NCI-H187 (cell line): ENCODE measurements at regions not wholly inside any gene's neighbourhood (a gene's known extent, or its start where the extent isn't known, plus 50 kb on each side); places are given as distances from the start of the nearest gene placed in this dataset.
"Not testable (repeated sequence)": the region's sequence is repeated elsewhere in the genome, so short reads cannot be mapped to it uniquely, and the experiment has no call there.

Experiments used
- DNase-seq, 2 experiments: peaks; one replicate each; lab custom pipeline; 2025; lab: John Stamatoyannopoulos, UW

DNA sequence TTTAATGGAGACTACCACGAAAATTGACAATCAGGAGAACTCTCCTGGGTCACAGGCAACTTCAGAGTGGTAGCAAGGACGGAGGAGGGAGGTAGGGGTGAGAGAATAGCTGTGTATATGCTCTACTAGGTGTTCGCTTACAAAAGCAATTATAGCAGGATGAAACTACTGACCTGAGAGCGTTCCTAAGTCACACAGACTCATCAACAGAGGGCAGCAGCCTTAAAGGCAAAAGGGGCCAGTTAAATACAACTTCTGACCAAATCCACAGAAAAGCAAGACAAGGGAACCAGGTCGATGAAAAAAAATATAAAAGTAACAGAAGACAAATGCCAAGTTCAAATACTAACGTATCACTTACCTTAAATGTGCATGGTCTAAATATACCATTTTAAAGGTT is 894.6 kb downstream of the PLOD2 start:
- DNase-seq: no peak

DNA sequence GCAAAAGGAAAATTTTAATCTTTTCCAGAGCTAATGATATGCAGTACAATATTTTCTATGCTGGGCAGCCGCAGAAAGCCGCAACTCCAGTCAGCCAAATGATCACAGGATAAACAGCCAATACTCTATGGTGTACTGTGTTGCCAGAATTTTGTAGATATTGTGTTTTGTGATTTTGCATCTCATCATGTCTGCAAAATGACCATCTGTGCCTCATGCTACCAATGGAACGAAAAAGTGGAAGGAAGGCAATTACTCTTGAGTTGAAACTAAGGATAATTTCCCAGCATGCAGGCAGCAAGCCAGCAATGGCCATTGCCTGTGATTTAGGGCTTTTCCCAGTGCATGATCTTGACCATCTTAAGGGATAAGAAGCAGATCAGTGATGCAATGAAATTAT is 891.9 kb downstream of the PLOD2 start:
- no peak for DNase-seq

DNA sequence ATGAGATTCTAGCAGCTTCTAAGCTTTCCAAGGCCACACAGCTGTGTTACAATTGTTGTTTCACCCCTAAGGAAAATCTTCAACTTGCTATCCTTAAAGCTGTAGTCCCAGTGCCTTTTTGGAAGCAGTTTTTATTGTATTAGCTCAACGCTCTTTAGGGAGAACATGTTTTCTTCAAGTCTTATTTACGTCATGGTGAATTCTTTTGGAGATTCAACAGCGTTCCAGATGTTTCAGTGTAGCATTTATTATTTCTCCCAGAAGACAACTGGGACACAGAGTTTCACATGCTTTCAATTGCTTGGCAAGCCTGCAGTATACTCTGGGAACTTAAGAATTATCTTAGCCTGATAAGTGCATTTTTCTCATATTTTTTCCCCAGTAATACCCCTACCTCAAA is 888.3 kb downstream of the PLOD2 start:
- DNase-seq: no peak

DNA sequence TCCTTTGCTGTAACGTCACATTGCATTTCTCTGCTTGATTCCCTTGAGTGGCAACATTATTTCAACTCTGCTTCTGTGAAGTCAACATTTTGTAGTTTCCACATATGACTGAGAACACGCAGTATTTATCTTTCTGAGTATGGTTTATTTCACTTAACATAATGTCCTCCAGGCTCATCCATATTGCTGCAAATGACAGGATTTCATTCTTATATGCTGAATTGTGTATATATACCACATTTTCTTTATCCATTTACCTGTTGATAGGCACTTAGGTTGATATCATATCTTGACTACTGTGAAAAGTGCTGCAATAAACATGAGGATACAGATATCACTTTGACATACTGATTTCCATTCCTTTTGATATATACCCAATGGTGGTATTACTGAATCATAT is 878.5 kb downstream of the PLOD2 start:
- DNase-seq: no peak

DNA sequence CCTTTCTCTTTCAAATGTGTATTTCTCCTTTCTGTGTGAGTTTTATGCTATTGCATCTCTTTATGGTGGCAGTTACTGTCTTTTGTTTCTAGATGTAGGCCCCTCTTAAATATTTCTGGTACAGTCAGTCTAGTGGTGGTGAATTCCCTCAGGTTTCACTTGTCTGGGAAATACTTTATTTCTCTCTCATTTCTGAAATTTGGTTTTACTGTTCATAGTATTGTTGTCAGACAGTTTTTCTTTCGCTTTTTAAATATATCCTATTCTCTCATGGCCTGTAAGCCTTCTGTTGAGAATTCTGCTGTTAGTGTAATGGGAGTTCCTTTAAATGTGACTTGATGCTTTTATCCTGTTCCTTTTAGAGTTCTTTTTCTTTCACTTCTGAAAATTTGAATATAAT is 874.0 kb downstream of the PLOD2 start:
- DNase-seq: no peak

DNA sequence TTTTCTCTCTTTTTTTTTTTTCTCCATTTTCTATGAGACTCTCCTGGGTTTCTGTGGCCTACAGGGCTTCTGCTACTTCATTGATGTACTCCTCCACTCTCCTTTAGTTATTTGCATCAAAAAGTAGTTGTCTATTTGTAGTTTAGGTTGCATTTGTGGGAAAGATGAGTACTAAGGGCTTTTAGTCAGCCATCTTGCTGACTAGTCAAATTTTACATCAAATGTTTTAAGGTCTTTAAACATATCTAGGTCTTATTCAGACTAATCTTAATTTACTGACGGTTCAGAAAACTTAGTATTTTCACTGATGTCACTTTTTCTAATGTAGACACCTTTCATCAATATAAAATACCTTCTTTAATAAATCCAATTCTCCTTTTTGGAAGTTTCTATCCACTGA is 871.0 kb downstream of the PLOD2 start:
- DNase-seq: no peak

DNA sequence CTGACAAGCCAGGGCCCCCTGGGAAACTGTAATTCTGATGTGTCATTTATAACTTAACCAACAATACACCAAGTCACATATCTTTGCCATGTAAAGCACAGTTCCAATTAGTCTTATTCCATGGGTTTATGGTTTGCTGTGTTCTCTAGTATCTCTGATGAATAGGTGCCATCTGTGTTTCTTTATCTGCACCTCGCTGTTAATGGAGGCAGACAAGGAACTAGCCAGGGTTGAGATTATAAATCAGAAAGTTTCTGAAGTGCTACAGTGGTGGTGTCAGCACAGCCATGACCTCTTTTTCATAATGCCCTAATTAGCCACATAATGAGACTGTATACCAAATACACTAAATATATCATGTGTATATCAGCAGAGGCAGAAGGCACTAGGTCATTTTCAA is 866.4 kb downstream of the PLOD2 start:
- no peak for DNase-seq

DNA sequence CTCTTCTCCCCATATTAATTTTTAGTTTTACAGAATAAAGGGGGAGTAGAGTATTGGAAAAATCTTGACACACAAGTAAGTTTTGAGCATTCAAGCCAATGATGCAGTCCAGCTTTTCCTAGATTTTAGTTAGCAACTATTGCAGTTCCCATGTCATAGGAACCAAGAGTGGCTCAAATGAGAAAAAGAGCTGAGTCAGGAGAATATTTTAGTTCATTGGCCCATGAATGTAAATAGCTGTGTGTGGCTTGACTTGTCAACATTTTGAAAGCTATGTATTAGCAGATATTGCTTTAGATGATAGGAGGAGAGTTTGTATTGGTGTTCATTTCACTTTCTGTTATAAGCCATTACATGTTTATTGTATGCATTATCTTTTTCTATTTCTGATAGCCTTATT is 853.7 kb downstream of the PLOD2 start:
- no peak for DNase-seq

DNA sequence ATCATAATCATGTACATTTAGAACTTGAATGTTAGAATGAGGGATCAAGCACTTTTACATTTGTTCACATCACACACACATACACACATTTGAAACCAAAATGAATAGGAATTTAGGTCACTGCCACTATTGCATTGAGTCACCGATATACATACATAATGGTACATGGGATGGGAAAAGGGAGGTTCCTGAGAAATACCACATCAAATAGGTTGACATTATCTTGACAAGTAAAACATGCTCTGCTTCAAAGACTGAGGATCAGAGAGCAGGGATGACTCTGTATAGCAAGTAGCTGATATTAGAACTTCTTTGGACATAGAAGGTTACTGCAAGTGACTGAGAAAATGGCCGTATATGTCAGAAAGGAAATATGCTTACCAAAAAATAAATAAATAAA is 847.2 kb downstream of the PLOD2 start:
- DNase-seq: no peak

DNA sequence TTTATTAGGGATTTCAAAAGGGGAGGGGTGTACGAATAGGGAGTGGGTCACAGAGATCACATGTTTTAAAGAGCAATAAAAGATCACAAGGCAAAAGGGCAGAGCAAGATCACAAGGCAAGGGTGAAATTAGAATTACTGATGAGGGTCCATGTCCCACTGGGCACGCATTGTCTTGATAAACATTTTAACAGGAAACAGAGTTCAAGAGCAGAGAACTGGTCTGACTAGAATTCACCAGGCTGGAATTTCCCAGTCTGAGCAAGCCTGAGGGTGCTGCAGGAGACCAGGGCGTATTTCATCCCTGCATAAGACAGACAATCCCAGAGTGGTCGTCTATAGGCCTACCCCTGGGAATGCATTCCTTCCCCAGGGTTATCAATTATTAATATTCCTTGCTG is 844.7 kb downstream of the PLOD2 start:
- DNase-seq: not testable (repeated sequence)

DNA sequence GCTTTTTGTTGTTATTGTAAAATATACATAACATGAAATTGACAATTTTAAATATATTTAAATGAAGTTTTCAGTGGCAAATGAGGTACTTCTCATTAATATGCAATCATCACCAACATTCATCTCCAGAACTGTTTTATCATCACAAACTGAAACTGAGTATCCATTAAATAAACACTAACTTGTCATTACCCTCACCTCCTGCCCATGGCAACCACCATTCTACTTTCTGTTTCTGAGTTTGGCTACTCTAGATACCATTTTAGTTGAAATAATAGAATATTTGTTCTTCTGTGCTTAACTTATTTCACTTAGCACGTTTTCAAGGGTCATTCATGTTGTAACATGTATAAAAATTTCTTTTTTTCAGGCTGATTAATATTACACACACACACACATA is 834.3 kb downstream of the PLOD2 start:
- no peak for DNase-seq

DNA sequence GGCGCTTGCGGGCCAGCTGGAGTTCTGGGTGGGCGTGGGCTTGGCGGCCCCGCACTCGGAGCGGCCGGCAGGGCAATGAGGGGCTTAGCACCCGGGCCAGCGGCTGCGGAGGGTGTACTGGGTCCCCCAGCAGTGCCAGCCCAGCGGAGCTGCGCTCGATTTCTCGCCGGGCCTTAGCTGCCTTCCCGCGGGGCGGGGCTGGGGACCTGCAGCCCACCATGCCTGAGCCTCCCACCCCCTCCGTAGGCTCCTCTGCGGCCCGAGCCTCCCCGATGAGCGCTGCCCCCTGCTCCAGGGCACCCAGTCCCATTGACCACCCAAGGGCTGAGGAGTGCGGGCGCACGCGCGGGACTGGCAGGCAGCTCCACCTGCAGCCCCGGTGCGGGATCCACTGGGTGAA is 827.6 kb downstream of the PLOD2 start:
- not testable (repeated sequence) for DNase-seq

DNA sequence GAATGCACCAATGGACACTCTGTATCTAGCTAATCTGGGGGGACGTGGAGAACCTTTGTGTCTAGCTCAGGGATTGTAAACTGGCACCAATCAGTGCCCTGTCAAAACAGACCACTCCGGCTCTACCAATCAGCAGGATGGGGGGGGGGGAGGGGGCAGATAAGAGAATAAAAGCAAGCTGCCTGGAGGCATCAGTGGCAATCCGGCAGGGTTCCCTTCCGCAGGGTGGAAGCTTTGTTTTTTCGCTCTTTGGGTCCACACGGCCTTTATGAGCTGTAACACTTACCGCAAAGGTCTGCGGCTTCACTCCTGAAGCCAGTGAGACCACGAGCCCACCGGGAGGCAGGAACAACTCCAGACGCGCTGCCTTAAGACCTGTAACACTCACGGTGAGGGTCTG is 827.1 kb downstream of the PLOD2 start:
- DNase-seq: no peak

DNA sequence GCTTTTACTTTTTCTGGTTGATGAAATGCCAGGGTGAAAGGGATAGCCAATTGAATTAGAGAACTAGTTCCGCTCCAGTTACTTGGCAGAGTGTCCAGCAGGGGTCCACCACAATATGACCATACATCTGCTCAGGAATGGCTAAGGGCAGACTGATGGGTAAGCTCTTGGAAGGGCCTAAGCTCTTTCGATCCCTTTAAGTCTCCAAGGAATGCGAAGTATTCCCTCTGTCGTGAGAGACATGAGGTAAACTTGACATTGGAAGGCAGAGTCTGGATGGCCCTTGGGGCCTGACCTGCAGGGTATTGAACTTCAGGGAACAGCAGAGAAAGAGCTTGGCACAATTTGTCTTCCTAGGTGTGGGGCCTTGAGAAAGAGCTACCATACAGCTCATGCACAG is 805.8 kb downstream of the PLOD2 start:
- no peak for DNase-seq

DNA sequence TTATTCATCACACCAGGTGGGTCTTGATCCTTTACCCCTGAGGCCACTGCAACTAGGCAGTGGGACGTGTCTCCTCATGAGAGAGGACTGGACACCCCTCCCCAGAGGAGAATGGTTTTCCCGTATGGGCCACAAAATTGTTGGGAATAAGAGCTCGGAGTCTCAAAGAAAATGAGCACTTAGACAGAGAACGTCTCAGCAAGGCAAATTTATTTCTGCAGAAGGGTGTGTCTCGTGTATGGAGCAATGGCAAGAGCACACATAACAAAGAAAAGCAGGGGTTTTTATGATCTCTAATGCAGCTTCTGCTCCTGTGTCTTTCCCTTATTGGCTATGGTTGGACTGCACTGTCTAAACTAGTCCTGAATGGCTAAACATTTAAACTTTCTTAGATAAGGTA is 803.5 kb downstream of the PLOD2 start:
- DNase-seq: no peak

DNA sequence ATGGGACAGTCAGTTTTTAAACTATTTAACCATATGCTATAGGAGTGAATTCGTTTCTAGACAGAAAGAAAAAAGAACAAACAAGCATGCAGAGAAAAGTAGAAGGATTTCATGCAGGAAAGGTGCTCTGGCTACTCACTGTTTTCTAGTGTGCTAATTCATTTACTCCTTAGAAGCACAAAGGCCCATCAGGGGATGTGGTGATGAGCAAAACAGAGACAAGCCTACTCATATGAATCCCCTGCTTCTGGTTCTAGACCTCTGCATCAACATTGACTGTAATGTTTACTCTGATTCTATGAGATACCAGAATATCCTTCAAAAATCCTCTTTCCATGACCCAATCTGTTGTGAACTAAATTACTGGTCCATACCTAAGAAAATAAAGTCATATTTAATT is 801.9 kb downstream of the PLOD2 start:
- DNase-seq: no peak

DNA sequence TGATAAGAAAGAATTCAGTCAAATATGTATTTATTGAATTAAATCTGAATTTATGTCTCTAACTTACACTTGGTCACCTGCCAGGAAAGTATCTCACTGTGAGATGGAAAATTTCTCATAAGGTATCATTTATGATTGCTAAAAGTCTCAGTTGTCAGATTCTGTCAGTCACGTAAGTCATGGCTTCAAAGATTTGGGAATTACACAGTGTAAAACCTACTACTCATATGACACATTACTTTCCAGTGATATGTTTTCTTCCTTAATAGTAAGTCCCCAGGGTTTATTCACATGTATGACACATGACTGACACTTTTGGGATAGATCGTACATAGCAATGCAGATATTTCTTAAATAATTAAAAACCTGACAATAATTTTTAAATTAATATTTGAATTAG is 792.2 kb downstream of the PLOD2 start:
- DNase-seq: no peak

DNA sequence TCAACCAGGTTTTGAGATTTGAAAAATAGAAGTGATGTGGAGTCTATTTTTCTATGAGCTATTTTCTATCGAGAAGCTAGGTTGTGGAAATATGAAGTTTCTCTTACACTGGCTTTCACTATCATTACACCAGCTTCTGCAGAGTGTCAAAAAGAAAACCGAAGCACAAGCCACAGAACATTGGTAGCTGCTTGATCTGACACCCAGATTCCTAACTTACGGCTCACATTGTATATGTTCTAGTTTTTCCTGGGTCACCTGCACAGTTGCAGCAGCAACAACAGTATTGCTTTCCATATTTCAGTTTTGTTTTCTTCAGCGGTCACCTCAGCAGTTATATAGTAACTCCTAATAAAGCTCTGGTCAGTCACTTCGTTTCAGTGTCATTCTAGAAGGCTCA is 790.1 kb downstream of the PLOD2 start:
- DNase-seq: no peak

DNA sequence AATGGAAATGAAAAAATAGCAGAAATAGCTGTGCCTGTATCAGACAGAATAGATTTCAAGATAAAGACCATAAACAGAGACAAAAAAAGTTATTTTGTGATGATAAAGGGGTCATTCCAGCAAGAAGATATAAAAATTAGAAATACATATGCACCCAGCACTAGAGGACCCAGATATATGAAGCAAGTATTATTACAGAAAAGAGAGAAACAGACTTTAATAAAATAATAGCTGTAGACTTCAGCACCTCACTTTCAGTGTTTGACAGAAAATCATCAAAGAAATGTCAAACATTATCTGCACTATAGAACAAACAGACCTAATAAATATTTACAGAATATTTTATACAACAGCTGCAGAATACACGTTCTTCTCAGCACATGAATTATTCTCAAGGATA is 783.7 kb downstream of the PLOD2 start:
- no peak for DNase-seq

DNA sequence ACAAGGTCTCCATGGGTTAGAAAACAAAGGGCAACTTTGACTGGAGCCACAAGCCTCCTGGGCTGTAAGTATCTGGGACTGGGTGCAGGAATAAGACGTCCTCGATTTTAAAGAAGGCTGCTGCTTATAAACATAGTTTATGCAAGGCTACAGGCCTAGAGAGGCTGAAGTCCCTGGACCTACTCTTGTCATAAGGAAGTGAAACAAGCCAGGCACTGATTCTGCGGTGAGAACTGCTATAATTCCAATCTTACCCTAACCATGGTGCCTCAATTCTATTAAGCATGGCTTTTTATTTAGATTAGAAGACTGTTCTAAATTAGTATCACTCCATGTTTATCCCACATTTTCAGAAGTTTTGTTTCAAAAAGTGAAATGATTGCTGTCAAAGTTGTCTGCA is 777.6 kb downstream of the PLOD2 start:
- DNase-seq: no peak

DNA sequence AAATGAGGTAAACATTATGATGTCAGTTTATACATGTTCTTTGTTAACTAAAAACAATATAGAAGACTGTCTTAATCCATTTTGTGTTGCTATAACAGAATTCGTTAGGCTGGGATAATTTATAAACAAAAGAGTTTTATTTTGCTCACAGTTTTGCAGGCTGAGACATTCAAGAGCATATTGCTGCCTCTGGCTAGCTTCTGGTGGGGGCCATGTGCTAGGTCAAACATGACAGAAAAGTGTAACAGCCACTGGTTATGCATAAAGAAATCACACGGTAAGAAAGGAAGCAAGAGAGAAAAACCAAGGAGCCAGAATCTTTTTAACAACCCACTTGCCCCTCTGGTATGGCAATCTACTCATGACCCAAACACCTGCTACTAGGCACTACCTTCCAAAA is 776.7 kb downstream of the PLOD2 start:
- DNase-seq: no peak

DNA sequence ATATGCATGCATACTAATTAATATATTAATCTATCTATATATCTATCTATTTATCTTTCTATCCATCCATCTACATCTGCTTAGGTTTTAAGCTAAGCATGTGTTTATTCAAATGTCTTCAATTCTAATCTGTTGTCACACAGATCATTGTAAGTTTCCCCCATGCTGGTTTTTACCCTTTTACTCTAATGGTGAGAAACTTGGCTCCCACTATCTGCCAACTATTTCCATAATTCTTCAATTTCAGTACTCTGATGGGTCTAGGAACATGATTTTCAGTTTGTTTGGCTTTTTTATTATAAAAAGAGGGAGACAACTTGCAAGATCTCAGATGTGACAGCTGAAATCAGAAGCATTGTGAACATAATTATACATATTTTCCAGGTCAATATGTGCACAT is 773.8 kb downstream of the PLOD2 start:
- no peak for DNase-seq

DNA sequence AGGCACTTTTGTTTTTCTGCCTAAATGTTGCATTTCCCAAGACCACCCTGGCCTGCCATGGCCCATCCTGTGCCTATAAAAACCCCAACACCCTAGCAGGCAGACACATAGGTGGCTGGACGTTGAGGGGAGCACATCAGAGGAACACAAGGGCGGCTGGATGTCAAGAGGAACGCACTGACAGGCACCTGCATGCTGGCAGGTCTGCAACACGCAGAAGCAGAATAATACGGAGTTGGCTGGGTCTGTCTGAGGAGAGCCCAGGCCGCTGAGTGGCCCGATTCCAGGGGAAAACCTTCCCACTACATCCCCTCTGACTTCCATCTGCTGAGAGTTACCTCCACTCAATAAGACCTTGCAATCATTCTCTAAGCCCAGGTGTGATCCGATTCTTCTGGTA is 765.6 kb downstream of the PLOD2 start:
- DNase-seq: no peak

DNA sequence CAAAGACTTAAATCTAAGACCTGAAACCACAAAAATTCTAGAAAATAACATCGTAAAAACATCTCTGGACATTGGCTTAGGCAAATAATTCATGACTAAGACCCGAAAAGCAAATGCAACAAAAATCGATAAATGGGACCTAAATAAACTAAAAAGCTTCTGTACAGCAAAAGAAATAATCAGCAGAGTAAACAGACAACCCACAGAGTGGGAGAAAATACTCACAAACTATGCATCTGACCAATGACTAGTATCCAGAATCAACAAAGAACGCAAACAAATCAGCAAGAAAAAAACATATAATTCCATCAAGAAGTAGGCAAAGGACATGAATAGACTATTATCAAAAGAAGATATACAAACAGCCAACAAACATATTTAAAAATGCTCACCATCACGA is 749.4 kb downstream of the PLOD2 start:
- DNase-seq: no peak

DNA sequence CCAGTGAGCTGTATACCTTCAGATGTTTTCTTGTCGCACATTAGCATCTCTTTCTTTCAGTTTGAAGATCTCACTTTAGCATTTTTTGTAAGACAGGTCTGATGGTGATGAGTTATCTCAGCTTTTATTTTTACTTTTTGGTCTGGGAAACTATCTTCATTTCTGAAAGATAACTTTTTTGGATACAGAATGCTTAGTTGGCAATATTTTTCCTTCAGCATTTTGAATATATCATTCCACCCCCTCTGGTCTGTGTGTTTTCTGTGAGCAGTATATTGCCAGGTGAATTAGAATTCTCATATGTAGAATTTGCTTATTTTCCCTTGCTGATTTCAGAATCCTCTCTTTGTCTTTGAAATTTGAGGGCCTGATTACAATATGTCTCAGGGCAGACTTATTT is 743.3 kb downstream of the PLOD2 start:
- no peak for DNase-seq
